Caki2 (cell line): ENCODE measurements at regions not wholly inside any gene's neighbourhood (a gene's known extent, or its start where the extent isn't known, plus 50 kb on each side); places are given as distances from the start of the nearest gene placed in this dataset.
"Not testable (repeated sequence)": the region's sequence is repeated elsewhere in the genome, so short reads cannot be mapped to it uniquely, and the experiment has no call there.

Source experiments
- DNase-seq: peaks from one replicate; pipeline ENCODE4 v3.0.0-alpha.2; 2015; ENCODE audit warnings: low read depth
- in situ Hi-C: cut with HindIII; loops from 2 replicates; pipeline ENCODE4 v1.10.0; 2016; ENCODE audit warnings: low sequenced_read_pairs, low pct_unique_long_range_greater_than_20kb, mixed read lengths

DNA sequence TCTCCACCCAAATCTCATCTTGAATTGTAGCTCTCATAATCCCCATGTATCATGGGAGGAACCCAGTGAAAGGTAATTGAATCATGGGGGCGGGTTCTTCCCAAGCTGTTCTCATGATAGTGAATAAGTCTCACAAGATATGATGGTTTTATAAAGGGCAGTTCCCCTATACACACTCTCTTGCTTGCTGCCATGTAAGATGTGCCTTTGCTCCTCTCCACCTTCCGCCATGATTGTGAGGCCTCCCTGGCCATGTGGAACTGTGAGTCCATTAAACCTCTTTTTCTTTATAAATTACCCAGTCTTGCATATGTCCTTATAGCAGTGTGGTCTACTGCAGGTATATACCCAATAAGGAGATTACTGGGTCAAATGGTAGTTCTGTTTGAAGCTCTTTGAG is 61.3 kb upstream of the ALOX12 start:
- in situ Hi-C loops, result not testable (repeated sequence)

DNA sequence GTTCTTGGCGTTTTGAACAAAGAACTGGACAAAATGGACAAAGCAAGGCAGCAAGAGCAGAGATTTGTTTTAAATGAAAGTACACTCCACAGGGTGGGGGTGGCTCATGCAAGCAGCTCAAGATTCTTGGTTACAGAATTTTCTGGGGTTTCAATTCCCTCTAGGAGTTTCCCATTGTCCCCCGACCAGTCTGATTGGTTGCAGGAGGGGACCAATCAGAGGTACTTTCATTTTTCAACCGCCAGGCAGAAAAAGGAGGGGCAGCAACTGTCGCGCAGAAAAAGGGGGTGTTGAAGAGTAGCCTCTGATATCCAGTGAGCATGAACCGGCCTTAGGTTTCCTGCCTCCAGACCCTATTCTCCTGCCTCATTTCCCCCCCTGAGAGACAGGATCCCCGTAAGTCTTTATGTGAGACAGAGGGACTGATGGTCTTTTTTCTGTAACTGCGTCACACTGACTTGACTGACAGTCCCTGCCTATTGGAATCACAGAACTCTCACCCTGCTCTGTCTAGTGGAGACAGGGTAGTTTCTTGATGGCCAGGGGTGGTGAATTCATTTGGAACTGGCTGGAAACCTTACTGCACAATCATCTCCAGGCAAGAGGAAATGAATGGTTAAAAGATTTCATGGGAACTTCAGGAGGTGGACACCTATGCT is 59.4 kb upstream of the ALOX12 start:
- in situ Hi-C loops, result no loop called here
- no peak for DNase-seq

More for the DNA sequence above, 61.3 kb upstream of the ALOX12 start:
- not testable (repeated sequence) for DNase-seq

DNA sequence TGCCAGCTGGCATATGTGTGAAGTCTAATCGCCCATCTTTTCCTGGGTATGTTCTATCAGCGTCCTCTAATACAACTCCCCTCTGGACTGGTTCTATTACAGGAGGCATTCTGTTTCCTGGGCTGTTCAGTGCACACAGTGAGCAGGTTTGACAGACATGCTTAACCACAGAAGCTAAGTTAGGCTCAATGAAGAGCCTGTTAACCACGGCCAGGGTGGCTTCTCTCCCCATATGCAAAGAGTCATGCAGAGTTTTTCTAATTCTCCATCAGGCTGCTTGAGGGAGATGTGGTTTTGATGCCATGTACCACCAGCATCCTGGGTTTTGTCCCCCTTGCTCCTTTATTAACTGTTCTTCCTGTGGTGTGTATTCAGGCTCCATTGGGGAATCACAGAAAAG is 57.2 kb upstream of the ALOX12 start:
- DNase-seq, result no peak
- in situ Hi-C loops, result no loop called here

- no peak for DNase-seq
Measured at GRCh38 chr17:6940186-6940649, 55.6 kb upstream of the ALOX12 start.

DNA sequence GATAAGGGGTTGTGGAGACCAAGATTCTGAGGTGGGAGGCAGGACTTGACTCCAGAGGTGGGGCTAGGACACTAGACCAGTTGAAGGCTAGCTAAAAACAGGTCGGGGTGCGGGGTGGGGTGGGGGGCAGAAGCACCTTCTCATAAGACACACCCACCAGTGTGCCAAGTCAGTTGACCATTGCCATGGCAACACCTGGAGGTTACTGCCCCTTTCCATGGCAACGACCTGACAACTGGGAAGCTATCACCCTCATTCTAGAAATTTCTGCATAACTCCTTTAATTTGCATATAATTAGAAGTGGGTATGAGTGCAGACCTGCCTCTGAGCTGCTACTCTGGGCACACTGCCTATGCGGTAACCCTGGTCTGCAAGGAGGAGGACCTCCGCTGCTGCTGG is 53.9 kb upstream of the ALOX12 start:
- no peak for DNase-seq
- in situ Hi-C loops, result no loop called here

More at GRCh38 chr17:6940186-6940649, 55.6 kb upstream of the ALOX12 start:
- in situ Hi-C loops, result no loop called here

GRCh38 chr17:6943406-6943805 is 52.4 kb upstream of the ALOX12 start:
- DNase-seq, result no peak
- in situ Hi-C loops, result no loop called here
